ENCODE measurements at regions not wholly inside any gene's neighbourhood (a gene's known extent, or its start where the extent isn't known, plus 50 kb on each side); places are given as distances from the start of the nearest gene placed in this dataset.
A peak's percentile ranks its signal among the peaks of the same experiment; 100 is the strongest.
"Not testable (repeated sequence)": the region's sequence is repeated elsewhere in the genome, so short reads cannot be mapped to it uniquely, and the experiment has no call there.

DNA sequence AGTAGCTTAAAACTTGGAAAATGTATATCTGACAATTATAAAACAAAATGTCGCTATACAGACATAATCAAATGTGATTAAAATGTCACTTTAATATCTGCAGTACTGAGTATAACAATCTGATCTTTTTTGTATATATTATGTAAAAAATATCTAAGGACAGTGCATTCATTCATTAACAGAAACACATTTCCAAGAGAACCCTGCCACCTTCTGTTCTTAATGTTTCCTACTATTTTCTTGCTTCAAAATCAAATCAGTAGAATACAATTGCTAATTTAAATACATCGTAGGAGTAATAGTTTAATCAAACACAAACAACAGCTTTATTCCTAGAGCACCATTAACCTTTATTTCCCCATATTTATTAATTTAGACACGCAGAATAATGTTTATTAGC lies 142.6 kb upstream of the ST8SIA4 start:
- Histone ChIP-seq H3K27ac (ENCODE audit: low read length) (no peak overlapping the region), H3K9me3 (ENCODE audit: insufficient read depth, low read length) (no peaks in the 10 kb centered on the region), H3K4me1 (ENCODE audit: low read length) (no peaks in the 10 kb centered on the region), H3K9ac (ENCODE audit: low read length) (no peak overlapping the region), H4K20me1 (ENCODE audit: insufficient read depth, low read length) (no peaks in the 10 kb centered on the region), H3K36me3 (replicated peaks; ENCODE audit: low read depth, low read length) (no peaks in the 10 kb centered on the region), H3K4me2 (ENCODE audit: low read length) (no peak overlapping the region), H2AFZ (ENCODE audit: low read depth, low read length) (no peak overlapping the region), H3K4me3 (ENCODE audit: low read length) (no peak overlapping the region), H3K27me3 (ENCODE audit: low read depth, low read length) (no peaks in the 10 kb centered on the region), H3K79me2 (ENCODE audit: low read length) (no peaks in the 10 kb centered on the region)
- TF ChIP-seq, protein P1, sequence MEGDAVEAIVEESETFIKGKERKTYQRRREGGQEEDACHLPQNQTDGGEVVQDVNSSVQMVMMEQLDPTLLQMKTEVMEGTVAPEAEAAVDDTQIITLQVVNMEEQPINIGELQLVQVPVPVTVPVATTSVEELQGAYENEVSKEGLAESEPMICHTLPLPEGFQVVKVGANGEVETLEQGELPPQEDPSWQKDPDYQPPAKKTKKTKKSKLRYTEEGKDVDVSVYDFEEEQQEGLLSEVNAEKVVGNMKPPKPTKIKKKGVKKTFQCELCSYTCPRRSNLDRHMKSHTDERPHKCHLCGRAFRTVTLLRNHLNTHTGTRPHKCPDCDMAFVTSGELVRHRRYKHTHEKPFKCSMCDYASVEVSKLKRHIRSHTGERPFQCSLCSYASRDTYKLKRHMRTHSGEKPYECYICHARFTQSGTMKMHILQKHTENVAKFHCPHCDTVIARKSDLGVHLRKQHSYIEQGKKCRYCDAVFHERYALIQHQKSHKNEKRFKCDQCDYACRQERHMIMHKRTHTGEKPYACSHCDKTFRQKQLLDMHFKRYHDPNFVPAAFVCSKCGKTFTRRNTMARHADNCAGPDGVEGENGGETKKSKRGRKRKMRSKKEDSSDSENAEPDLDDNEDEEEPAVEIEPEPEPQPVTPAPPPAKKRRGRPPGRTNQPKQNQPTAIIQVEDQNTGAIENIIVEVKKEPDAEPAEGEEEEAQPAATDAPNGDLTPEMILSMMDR (IDR thresholded peaks at IDR 0.05; ENCODE audit: low read depth, low read length), result peak; percentile 44
- no peak for TF ChIP-seq EZH2phosphoT487 (IDR thresholded peaks at IDR 0.05; ENCODE audit: low read depth)

DNA sequence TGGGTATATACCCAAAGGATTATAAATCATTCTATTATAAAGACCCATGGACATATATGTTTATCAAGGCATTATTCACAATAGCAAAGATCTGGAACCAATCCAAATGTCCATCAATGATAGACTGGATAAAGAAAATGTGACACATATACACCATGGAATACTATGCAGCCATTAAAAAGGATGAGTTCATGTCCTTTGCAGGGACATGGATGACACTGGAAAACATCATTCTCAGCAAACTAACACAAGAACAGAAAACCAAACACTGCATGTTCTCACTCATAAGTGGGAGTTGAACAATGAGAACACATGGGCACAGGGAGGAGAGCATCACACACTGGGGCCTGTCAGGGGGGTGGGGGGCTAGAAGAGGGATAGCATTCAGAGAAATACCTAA lies 136.9 kb upstream of the ST8SIA4 start:
- H3K27ac ChIP-seq (ENCODE audit: low read length); H3K27me3 ChIP-seq (ENCODE audit: low read depth, low read length); H3K4me1 ChIP-seq (ENCODE audit: low read length); H3K4me2 ChIP-seq (ENCODE audit: low read length); H3K79me2 ChIP-seq (ENCODE audit: low read length); H2AFZ ChIP-seq (ENCODE audit: low read depth, low read length); H3K4me3 ChIP-seq (ENCODE audit: low read length); H3K9ac ChIP-seq (ENCODE audit: low read length); H4K20me1 ChIP-seq (ENCODE audit: insufficient read depth, low read length); H3K36me3 ChIP-seq (replicated peaks; ENCODE audit: low read depth, low read length); H3K9me3 ChIP-seq (ENCODE audit: insufficient read depth, low read length): not testable (repeated sequence)

DNA sequence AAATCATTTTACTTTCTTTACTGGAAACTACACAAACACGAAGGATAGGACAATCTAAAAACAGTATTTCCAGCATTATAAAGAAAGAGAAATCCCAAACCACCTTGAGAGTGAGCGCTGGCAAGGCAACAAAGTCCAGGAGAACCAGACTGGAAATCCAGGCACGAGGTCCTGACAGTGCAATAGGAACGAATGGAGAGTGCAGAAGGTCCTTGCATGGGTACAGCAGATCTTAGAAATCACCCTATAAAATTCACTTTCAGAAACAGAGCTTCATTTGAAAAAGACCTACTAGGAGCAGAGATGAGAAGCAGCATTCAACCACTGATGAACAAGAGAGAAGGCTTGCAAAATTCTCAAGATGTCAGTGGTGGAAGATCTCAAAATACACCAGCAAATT lies 133.7 kb upstream of the ST8SIA4 start:
- no peak overlapping the region for H3K4me2 ChIP-seq (ENCODE audit: low read length)
- H3K36me3 ChIP-seq (replicated peaks; ENCODE audit: low read depth, low read length), result no peaks in the 10 kb centered on the region
- H3K27ac ChIP-seq (ENCODE audit: low read length), result no peak overlapping the region
- no peak for TF ChIP-seq EZH2phosphoT487 (IDR thresholded peaks at IDR 0.05; ENCODE audit: low read depth)
- TF ChIP-seq, protein P1 (IDR thresholded peaks at IDR 0.05; ENCODE audit: low read depth, low read length), result no peak
- H3K79me2 ChIP-seq (ENCODE audit: low read length), result no peaks in the 10 kb centered on the region
- H3K9ac ChIP-seq (ENCODE audit: low read length), result no peak overlapping the region
- no peaks in the 10 kb centered on the region for H3K27me3 ChIP-seq (ENCODE audit: low read depth, low read length)
- H2AFZ ChIP-seq (ENCODE audit: low read depth, low read length), result no peak overlapping the region
- no peaks in the 10 kb centered on the region for H3K4me1 ChIP-seq (ENCODE audit: low read length)
- H4K20me1 ChIP-seq (ENCODE audit: insufficient read depth, low read length), result no peaks in the 10 kb centered on the region
- H3K4me3 ChIP-seq (ENCODE audit: low read length), result no peak overlapping the region
- H3K9me3 ChIP-seq (ENCODE audit: insufficient read depth, low read length), result no peaks in the 10 kb centered on the region

DNA sequence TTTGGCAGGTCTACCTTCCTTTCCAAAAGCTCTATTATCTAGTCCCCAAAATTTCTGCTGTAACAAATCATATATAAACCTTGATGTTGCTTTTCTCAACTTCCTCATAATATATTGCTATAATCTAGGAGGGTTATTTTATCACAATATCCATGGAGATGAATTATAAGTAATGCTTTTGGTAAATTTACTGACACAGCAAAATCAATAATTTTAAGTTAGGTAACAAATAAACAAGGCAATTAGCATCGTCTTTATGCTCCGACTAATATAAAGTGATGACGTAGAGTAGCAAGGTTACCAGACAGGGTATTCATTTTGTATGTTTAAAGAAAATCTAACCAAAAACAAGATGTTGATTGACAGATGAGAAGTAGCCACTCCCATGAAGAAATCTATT lies 132.3 kb upstream of the ST8SIA4 start:
- no peaks in the 10 kb centered on the region for H3K36me3 ChIP-seq (replicated peaks; ENCODE audit: low read depth, low read length)
- no peaks in the 10 kb centered on the region for H3K4me1 ChIP-seq (ENCODE audit: low read length)
- TF ChIP-seq EZH2phosphoT487 (IDR thresholded peaks at IDR 0.05; ENCODE audit: low read depth), result no peak
- no peak overlapping the region for H3K27ac ChIP-seq (ENCODE audit: low read length)
- H3K4me3 ChIP-seq (ENCODE audit: low read length), result no peak overlapping the region
- H3K79me2 ChIP-seq (ENCODE audit: low read length), result no peaks in the 10 kb centered on the region
- H2AFZ ChIP-seq (ENCODE audit: low read depth, low read length), result no peak overlapping the region
- H3K4me2 ChIP-seq (ENCODE audit: low read length), result no peak overlapping the region
- no peak overlapping the region for H3K9ac ChIP-seq (ENCODE audit: low read length)
- H3K27me3 ChIP-seq (ENCODE audit: low read depth, low read length), result no peaks in the 10 kb centered on the region
- no peaks in the 10 kb centered on the region for H4K20me1 ChIP-seq (ENCODE audit: insufficient read depth, low read length)
- H3K9me3 ChIP-seq (ENCODE audit: insufficient read depth, low read length), result no peaks in the 10 kb centered on the region

DNA sequence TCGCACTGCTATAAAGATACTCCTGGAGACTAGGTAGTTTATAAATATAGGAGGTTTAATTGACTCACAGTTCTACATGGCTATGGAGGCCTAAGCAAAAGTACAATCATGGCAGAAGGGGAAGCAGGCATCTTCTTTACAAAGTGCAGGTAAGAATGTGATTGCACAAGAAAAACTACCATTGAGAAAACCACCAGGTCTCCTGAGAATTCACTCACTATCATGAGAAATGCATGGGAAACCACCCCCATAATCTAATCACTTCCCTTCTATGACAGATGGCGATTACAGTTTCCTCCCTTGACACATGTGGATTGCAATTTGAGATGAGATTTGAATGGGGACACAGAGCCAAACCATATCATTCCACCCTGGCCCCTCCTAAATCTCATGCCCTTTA lies 121.2 kb upstream of the ST8SIA4 start:
- Histone ChIP-seq H4K20me1 (ENCODE audit: insufficient read depth, low read length) (no peaks in the 10 kb centered on the region), H3K27ac (ENCODE audit: low read length) (no peak overlapping the region), H3K9me3 (ENCODE audit: insufficient read depth, low read length) (no peaks in the 10 kb centered on the region), H3K36me3 (replicated peaks; ENCODE audit: low read depth, low read length) (no peaks in the 10 kb centered on the region), H3K4me3 (ENCODE audit: low read length) (no peak overlapping the region), H2AFZ (ENCODE audit: low read depth, low read length) (no peak overlapping the region), H3K27me3 (ENCODE audit: low read depth, low read length) (no peaks in the 10 kb centered on the region), H3K4me1 (ENCODE audit: low read length) (peaks cover 8% of the 10 kb centered on the region), H3K79me2 (ENCODE audit: low read length) (no peaks in the 10 kb centered on the region), H3K4me2 (ENCODE audit: low read length) (no peak overlapping the region), H3K9ac (ENCODE audit: low read length) (no peak overlapping the region)
- TF ChIP-seq, protein P1 (IDR thresholded peaks at IDR 0.05; ENCODE audit: low read depth, low read length), result no peak
- no peak for TF ChIP-seq EZH2phosphoT487 (IDR thresholded peaks at IDR 0.05; ENCODE audit: low read depth)

All from OCI-LY3 (cell line).